GM23338 (cell line): ENCODE measurements at regions not wholly inside any gene's neighbourhood (a gene's known extent, or its start where the extent isn't known, plus 50 kb on each side); places are given as distances from the start of the nearest gene placed in this dataset.
"Not testable (repeated sequence)": the region's sequence is repeated elsewhere in the genome, so short reads cannot be mapped to it uniquely, and the experiment has no call there.

Source experiments
- ATAC-seq: fragments of 200-7000 bp; cut with Tn5 transposase; 3 replicates; pipeline ENCODE4 v1.9.1; 2020
- DNase-seq: peaks from one replicate; pipeline ENCODE4 v3.0.0-alpha.2; 2015; ENCODE audit warnings: low spot score
- H2AFZ ChIP-seq: fragments of 200-600 bp; sonication (generic); 2 replicates; pipeline ENCODE4 v1.8.0; 2016; ENCODE audit warnings: antibody characterized with exemption, mild to moderate bottlenecking, moderate library complexity
- H3F3A ChIP-seq: fragments of 200-600 bp; sonication (generic); replicated peaks from 2 replicates; pipeline ENCODE4 v1.8.0; 2017; ENCODE audit warnings: antibody characterized with exemption, mixed run types, low read depth
- H3K27ac ChIP-seq: fragments of 200-600 bp; sonication (generic); 2 replicates; pipeline ENCODE4 v1.6.1; 2016; ENCODE audit warnings: low read depth
- H3K27me3 ChIP-seq: fragments of 200-600 bp; sonication (generic); 2 replicates; pipeline ENCODE4 v1.8.0; 2016; ENCODE audit warnings: mild to moderate bottlenecking, mixed run types, moderate library complexity; ENCODE audit not compliant: insufficient read depth
- H3K36me3 ChIP-seq: fragments of 200-600 bp; sonication (generic); 2 replicates; pipeline ENCODE4 v1.8.0; 2016; ENCODE audit warnings: mild to moderate bottlenecking; ENCODE audit not compliant: insufficient read depth
- H3K4me1 ChIP-seq: fragments of 200-600 bp; sonication (generic); 2 replicates; pipeline ENCODE4 v1.8.0; 2016; ENCODE audit warnings: mild to moderate bottlenecking, moderate library complexity; ENCODE audit not compliant: insufficient read depth
- H3K4me2 ChIP-seq: fragments of 200-600 bp; sonication (generic); 2 replicates; pipeline ENCODE4 v1.7.1; 2017; ENCODE audit warnings: mixed run types
- H3K4me3 ChIP-seq: fragments of 200-600 bp; sonication (generic); 2 replicates; pipeline ENCODE4 v1.6.1; 2016; ENCODE audit warnings: mixed run types
- H3K79me2 ChIP-seq: fragments of 200-600 bp; sonication (generic); replicated peaks from 2 replicates; pipeline ENCODE4 v1.8.0; 2017; ENCODE audit warnings: mild to moderate bottlenecking; ENCODE audit not compliant: insufficient read depth
- H3K9me2 ChIP-seq: fragments of 200-600 bp; sonication (generic); 2 replicates; pipeline ENCODE4 v1.8.0; 2017; ENCODE audit not compliant: insufficient read depth
- H4K20me1 ChIP-seq: fragments of 200-600 bp; sonication (generic); replicated peaks from 2 replicates; pipeline ENCODE4 v1.8.0; 2017; ENCODE audit warnings: mild to moderate bottlenecking; ENCODE audit not compliant: insufficient read depth
- H3K27ac Mint-ChIP-seq: 2 replicates; pipeline ENCODE4 v1.8.0; 2020; ENCODE audit warnings: inconsistent platforms, mild to moderate bottlenecking, moderate library complexity, mixed read lengths
- H3K27me3 Mint-ChIP-seq: 3 replicates; pipeline ENCODE4 v1.8.0; 2022; ENCODE audit warnings: low read depth, mild to moderate bottlenecking, moderate library complexity, mixed read lengths, inconsistent platforms; ENCODE audit not compliant: insufficient read depth, poor library complexity
- H3K36me3 Mint-ChIP-seq: 3 replicates; pipeline ENCODE4 v1.8.0; 2021; ENCODE audit warnings: low read depth, mild to moderate bottlenecking, inconsistent platforms, moderate library complexity, mixed read lengths
- H3K4me1 Mint-ChIP-seq: 3 replicates; pipeline ENCODE4 v1.8.0; 2020; ENCODE audit warnings: mild to moderate bottlenecking, inconsistent platforms, mixed read lengths
- H3K4me3 Mint-ChIP-seq: 3 replicates; pipeline ENCODE4 v1.8.0; 2021; ENCODE audit warnings: moderate library complexity, mild to moderate bottlenecking, inconsistent platforms, mixed read lengths
- H3K9me3 Mint-ChIP-seq: 3 replicates; pipeline ENCODE4 v1.8.0; 2020; ENCODE audit warnings: moderate library complexity, mild to moderate bottlenecking, inconsistent platforms, mixed read lengths
- EZH2 ChIP-seq: fragments of 200-600 bp; sonication (generic); IDR thresholded peaks from one replicate; pipeline ENCODE4 v1.8.0; 2017; ENCODE audit warnings: antibody characterized with exemption, mild to moderate bottlenecking, low read depth; ENCODE audit not compliant: unreplicated experiment
- JUNB ChIP-seq: IDR thresholded peaks from one replicate; pipeline ENCODE4 v1.6.1; 2016; ENCODE audit warnings: antibody characterized with exemption; ENCODE audit not compliant: unreplicated experiment
- NANOG ChIP-seq: IDR thresholded peaks from 2 replicates; pipeline ENCODE4 v1.6.1; 2016; ENCODE audit warnings: antibody characterized with exemption, borderline replicate concordance
- POLR2AphosphoS5 ChIP-seq: IDR thresholded peaks from 2 replicates; pipeline ENCODE4 v1.6.1; 2016; ENCODE audit warnings: antibody characterized with exemption, low read depth
- TF ChIP-seq, protein P1 (sequence below): IDR thresholded peaks from 2 replicates; pipeline ENCODE4 v1.6.1; 2016; ENCODE audit warnings: antibody characterized with exemption
- TF ChIP-seq, protein P2 (sequence below), 2 experiments: fragments of 200-600 bp in 1 of 2; sonication (generic) in 1 of 2; conservative IDR thresholded peaks; 2 replicates each; pipeline versions ENCODE4 v1.5.1 to v1.6.1; 2016 to 2017; ENCODE audit warnings: antibody characterized with exemption in 2 of 2, low read depth in 2 of 2, mild to moderate bottlenecking in 2 of 2, moderate library complexity in 1 of 2

DNA sequence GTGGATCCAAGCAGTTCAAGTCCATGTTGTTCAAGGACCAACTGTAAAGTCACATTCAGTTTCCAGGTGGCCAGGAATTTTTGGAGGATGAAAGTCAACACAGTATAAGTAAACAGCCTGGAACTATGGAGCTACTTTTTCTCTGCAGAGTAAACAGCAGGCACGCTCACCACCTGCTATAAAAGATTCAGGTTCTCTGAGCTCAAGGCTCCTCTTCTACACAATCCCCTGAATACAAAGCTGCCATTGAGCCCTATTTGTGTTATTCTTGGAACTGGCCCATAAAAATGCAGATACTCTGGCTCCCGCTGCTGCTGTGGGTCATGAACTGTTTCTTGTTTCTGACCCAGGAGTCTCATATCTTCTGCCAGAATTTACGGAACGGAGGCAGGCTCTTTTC lies 56.9 kb upstream of the PRR5 start:
- H3K9me2 ChIP-seq = no peaks in the 10 kb centered on the region
- H3K4me1 ChIP-seq = no peaks in the 10 kb centered on the region
- H3K27ac ChIP-seq = no peak overlapping the region
- peaks cover 2% of the 10 kb centered on the region for H3K27me3 Mint-ChIP-seq
- H3K9me3 Mint-ChIP-seq = no peaks in the 10 kb centered on the region
- peaks cover 3% of the 10 kb centered on the region; the same call in 2 of the 3 replicates for H3K4me1 Mint-ChIP-seq
- ATAC-seq = no peak
- no peak overlapping the region for H2AFZ ChIP-seq
- no peaks in the 10 kb centered on the region for H3K36me3 ChIP-seq
- H3K27ac Mint-ChIP-seq = no peak overlapping the region
- H3K36me3 Mint-ChIP-seq = no peaks in the 10 kb centered on the region
- H3K4me3 Mint-ChIP-seq = no peak overlapping the region
- no peak overlapping the region for H3K4me3 ChIP-seq
- H3K79me2 ChIP-seq = no peaks in the 10 kb centered on the region
- H3F3A ChIP-seq = no peaks in the 10 kb centered on the region
- no peak for TF ChIP-seq POLR2AphosphoS5
- no peak for TF ChIP-seq JUNB
- no peak for TF ChIP-seq EZH2
- no peaks in the 10 kb centered on the region for H3K27me3 ChIP-seq
- H4K20me1 ChIP-seq = no peaks in the 10 kb centered on the region
- no peak overlapping the region for H3K4me2 ChIP-seq
- DNase-seq = no peak

DNA sequence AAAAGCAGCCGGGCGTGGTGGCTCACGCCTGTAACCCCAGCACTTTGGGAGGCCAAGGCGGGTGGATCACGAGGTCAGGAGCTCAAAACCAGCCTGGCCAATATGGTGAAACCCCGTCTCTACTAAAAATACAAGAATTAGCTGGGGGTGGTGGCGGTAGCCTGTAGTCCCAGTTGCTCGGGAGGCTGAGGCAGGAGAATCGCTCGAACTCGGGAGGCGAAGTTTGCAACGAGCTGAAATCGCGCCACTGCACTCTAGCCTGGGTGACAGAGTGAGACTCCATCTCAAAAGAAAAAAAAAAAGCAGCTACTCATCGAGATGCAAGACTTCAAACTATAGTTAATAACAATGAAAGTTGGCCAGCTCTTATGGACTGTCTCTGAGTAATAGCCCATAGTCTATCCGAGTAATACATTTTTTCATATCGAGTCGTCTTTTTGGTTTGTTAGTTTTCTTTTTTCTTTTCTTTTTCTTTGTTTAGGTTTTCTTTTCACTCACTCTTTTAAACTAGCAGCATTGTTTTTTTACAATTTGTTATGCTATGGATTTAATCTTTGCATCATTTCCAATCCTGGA lies 58.4 kb upstream of the PRR5 start:
- not testable (repeated sequence) for H3K36me3 ChIP-seq, H3K27me3 Mint-ChIP-seq, H2AFZ ChIP-seq, H3K27ac ChIP-seq, H3K9me3 Mint-ChIP-seq, H3K9me2 ChIP-seq, DNase-seq, H4K20me1 ChIP-seq, H3K4me2 ChIP-seq, H3K27me3 ChIP-seq, H3K4me1 Mint-ChIP-seq, H3K4me3 ChIP-seq, H3F3A ChIP-seq, H3K27ac Mint-ChIP-seq, H3K79me2 ChIP-seq, H3K4me1 ChIP-seq, H3K36me3 Mint-ChIP-seq, ATAC-seq, H3K4me3 Mint-ChIP-seq

DNA sequence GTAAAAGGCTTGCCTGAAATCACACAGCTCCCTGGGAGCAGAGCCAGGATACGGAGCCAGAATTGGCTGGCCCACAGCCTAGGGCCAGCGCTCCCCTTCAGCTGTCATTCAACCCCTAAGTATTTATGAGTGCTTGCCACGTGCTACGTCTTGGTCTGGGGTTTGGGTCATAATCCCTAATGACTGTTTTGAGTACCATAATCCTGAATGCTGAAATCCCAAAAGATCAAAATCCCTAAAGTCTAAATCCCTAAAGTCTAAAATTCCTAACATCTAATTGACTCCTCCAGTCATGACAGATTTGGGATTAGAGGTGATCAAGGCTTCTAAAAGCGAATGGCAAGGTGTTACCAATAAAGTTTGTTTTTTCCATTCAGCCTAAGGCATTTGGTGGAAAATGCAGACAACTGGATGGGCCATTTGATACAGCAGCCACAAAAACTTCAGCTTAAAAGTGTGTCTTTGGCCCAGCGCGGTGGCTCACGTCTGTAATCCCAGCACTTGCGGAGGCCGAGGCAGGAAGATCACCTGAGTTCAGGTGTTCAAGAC lies 59.8 kb upstream of the PRR5 start:
- Histone ChIP-seq H4K20me1 (no peaks in the 10 kb centered on the region), H3K27me3 (no peaks in the 10 kb centered on the region), H3K4me2 (no peak overlapping the region), H2AFZ (no peak overlapping the region), H3K79me2 (no peaks in the 10 kb centered on the region), H3K4me1 (no peaks in the 10 kb centered on the region), H3F3A (no peaks in the 10 kb centered on the region), H3K36me3 (no peaks in the 10 kb centered on the region), H3K4me3 (no peak overlapping the region), H3K27ac (no peak overlapping the region), H3K9me2 (no peaks in the 10 kb centered on the region)
- H3K27me3 Mint-ChIP-seq = peaks cover 6% of the 10 kb centered on the region
- TF ChIP-seq, protein P1, sequence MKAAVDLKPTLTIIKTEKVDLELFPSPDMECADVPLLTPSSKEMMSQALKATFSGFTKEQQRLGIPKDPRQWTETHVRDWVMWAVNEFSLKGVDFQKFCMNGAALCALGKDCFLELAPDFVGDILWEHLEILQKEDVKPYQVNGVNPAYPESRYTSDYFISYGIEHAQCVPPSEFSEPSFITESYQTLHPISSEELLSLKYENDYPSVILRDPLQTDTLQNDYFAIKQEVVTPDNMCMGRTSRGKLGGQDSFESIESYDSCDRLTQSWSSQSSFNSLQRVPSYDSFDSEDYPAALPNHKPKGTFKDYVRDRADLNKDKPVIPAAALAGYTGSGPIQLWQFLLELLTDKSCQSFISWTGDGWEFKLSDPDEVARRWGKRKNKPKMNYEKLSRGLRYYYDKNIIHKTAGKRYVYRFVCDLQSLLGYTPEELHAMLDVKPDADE = no peak
- TF ChIP-seq NANOG = no peak
- TF ChIP-seq, protein P2, sequence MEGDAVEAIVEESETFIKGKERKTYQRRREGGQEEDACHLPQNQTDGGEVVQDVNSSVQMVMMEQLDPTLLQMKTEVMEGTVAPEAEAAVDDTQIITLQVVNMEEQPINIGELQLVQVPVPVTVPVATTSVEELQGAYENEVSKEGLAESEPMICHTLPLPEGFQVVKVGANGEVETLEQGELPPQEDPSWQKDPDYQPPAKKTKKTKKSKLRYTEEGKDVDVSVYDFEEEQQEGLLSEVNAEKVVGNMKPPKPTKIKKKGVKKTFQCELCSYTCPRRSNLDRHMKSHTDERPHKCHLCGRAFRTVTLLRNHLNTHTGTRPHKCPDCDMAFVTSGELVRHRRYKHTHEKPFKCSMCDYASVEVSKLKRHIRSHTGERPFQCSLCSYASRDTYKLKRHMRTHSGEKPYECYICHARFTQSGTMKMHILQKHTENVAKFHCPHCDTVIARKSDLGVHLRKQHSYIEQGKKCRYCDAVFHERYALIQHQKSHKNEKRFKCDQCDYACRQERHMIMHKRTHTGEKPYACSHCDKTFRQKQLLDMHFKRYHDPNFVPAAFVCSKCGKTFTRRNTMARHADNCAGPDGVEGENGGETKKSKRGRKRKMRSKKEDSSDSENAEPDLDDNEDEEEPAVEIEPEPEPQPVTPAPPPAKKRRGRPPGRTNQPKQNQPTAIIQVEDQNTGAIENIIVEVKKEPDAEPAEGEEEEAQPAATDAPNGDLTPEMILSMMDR (conservative IDR thresholded peaks at IDR 0.05; ENCODE audit: low read depth in 2 of 2) = no peak
- H3K4me3 Mint-ChIP-seq = no peak overlapping the region
- peaks cover 3% of the 10 kb centered on the region; the same call in 2 of the 3 replicates for H3K4me1 Mint-ChIP-seq
- no peaks in the 10 kb centered on the region for H3K36me3 Mint-ChIP-seq
- no peaks in the 10 kb centered on the region for H3K9me3 Mint-ChIP-seq
- no peak for ATAC-seq
- DNase-seq = no peak
- no peak overlapping the region for H3K27ac Mint-ChIP-seq
